Kidney tubule cell (primary cell): ENCODE measurements at regions not wholly inside any gene's neighbourhood (a gene's known extent, or its start where the extent isn't known, plus 50 kb on each side); places are given as distances from the start of the nearest gene placed in this dataset.
A peak's percentile ranks its signal among the peaks of the same experiment; 100 is the strongest.
"Not testable (repeated sequence)": the region's sequence is repeated elsewhere in the genome, so short reads cannot be mapped to it uniquely, and the experiment has no call there.

Source experiments
- DNase-seq: peaks from one replicate; pipeline ENCODE4 v3.0.0-alpha.2; 2018; ENCODE audit warnings: low spot score

DNA sequence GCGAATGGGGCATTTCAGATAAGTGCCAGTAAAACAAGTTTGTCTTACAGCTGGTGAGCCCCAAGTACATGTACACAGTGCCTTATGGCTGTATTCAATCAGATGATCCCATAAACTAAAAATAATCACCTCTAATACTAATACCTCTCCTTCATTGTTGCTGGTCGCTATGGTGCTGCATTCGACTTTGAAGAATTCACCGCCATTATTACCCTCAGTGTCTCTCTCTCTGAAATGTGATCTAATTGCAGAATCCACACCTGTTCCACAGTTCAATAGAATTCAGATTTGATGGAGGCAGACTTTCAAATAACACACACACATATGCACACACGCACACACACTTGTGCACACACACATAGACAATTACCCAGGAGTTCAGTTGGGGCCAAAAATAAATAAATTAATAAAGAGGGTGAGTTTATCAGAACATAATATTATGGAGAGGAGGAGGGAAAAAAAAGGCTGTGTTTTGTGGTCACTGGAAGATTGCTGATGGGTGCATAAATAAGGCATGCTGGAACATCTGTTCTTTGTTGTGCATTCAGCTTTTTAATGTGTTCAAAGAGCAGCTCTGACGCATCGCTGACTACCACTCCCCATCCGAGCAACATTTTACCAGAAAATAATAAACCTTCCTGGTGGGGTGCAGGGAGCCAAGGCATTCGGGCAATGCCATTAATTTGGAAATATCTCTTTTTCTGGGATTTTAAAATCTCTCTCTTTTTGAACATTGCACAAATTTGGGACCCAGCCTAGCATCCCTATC, 235.7 kb downstream of the SATB1 start:
- no peak for DNase-seq

GRCh38 chr3:18188491-18188890, 236.6 kb downstream of the SATB1 start:
- no peak for DNase-seq

DNA sequence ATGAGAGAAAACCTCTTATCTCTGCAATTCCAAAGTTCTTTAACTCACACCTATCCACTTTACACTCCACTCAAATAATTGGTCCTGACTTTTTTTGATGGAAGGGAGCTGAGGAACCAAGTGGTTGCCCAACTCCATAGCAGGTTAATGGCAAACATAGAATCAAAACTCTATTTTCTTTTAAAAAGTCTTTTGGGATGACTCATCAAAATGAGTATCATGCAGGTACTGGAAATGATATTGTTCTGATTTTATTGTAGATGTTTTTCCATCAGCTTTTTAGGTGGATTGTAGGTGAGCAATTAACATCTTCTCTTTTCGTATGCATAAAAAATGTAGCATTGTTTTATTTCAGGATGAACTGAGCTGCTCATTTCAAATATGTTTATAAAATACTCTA, 239.5 kb downstream of the SATB1 start:
- peak; percentile 2 for DNase-seq

- not testable (repeated sequence) for DNase-seq
Measured at GRCh38 chr3:18182923-18183322, 242.2 kb downstream of the SATB1 start.

- DNase-seq, result no peak
Measured at GRCh38 chr3:18179521-18179920, 245.6 kb downstream of the SATB1 start.

- no peak for DNase-seq
Measured at GRCh38 chr3:18177271-18177670, 247.9 kb downstream of the SATB1 start.

DNA sequence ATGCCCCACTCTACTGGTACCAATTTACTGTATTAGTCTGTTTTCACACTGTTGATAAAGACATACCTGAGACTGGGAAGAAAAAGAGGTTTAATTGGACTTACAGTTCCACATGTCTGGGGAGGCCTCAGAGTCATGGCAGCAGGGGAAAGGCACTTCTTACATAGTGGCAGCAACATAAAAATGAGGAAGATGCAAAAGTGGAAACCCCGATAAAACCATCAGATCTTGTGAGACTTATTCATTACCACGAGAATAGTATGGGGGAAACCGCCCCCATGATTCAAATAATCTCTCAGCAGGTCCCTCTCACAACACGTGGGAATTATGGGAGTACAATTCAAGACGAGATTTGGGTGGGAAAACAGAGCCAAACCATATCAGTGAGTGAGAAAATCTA, 251.2 kb downstream of the SATB1 start:
- not testable (repeated sequence) for DNase-seq

DNA sequence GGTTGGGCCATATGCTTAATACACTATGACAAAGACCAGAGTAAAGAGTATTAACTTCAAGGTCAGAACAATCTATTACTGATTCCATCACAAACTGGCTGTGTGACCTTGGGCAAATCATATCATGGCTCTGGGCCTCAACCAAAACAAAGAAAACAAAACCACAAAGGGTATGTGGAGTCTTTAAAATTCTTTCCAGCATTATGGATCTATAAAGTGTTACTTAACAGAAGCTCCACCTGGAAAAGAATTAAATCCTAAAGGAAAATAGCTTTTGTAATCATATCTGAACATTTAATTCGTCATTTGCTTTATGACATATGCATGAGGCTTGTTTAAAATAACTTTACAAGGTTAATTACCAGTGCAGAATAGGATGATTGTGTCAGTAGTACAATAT, 265.5 kb downstream of the SATB1 start:
- DNase-seq, result no peak

- peak; percentile 84 for DNase-seq
Measured at GRCh38 chr3:18153571-18154173, 271.5 kb downstream of the SATB1 start.

DNA sequence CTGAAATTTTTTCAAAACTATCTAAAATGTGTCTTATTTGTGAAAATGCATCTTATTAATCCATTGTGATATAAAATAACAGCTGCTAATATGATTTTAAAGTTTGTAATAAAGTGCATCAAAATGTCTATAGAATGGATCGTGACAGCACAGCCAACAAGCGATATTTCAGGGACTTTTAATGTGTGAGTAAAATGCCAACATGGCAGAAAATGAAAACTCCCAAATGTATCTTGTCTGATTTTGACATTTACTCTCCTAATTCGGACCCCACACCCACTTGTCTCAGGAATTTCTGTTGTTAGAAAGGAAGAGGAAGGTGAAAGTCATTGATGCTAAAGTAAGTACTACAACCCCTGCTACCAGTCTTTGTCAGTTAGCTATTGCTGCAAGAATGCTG, 273.9 kb downstream of the SATB1 start:
- DNase-seq, result no peak

DNA sequence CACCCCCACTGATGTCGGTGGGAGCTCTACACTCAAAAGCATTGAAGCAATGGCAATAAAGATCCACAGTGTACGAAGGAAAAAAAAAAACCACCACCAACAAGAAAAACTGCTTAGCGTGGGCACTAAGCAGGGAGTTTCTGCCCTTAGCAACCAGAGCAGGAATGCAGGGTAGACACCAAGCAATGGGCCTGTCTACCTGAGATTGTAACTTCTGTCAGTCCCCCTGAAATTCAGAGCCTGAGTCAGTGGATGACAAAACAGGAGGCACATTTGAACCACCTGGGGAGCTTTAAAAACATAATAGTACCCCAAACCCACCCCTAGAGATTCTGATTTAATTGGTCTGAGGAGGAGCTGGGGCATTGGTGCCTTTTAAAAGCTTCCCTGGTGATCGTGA, 275.2 kb downstream of the SATB1 start:
- DNase-seq, result no peak

GRCh38 chr3:18149386-18149785, 275.8 kb downstream of the SATB1 start:
- no peak for DNase-seq

GRCh38 chr3:18144571-18144970, 280.6 kb downstream of the SATB1 start:
- DNase-seq, result no peak

GRCh38 chr3:18143258-18143780, 281.8 kb downstream of the SATB1 start:
- DNase-seq, result no peak

- DNase-seq, result no peak
Measured at GRCh38 chr3:18137958-18138357, 287.2 kb downstream of the SATB1 start.

DNA sequence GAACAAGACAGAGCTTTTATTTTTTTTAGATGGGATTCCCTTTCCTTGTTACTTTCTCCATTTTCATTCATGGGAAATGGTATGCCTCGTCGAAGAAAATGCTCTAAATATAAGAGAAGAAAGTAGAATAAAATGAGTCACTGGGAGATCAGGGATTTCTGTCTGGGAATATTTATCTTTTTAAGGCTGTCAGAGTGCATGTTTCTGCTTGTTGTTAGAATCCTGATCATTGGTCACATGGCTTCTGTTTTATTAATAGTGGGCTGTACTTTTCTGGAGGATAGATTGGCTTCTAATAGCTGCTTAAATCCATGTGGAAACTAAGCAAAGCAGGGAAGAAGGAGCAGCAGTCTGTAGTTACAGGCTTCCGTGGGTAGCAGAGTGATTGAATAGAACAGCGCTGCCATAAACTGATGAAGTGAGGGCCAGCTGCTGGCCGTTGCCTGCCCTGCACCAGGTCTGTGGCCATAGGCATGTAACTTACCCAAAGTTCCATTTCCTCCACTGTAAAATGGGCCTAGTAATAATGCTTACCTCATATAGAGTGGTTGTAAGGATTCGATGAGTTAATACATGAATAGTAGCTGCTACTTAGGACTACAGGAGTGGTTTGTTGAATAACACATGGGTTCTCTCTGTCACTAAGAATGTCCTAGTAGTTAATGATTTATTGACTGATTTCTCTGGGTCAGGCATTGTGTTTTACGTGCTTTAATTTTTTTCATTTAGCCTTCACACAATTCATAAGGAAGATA, 289.9 kb downstream of the SATB1 start:
- peak; percentile 72 for DNase-seq

DNA sequence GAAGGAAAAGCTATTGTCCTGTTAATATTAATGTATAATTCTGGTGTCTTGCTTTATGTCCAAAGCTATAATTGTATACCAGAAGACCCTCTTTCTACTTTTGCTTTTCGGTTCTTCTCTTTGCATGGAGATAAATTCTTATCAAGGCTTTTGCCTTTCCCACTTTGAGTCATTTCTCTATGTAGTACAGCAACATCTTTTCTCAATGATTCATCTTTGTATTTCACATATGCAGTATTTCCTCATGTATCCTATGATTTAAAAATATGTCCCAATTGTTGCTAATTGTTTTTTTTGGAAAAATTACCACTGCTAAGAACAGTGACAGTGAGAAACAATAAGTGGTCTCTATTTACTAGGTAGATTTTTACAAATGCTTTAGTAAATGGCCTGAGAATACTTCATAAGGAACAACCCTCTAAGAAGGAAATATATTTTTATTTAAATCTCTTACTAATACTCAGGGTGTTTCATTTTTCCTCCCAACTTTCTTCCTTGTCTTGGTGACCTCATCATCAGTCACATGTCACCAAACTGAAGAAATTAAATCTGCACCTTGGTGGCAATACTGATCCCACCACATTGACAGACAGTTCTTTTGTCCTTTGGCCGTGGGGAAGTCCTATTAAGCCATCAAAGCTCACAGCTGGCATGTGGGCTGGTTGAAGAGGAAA, 290.6 kb downstream of the SATB1 start:
- peak; percentile 85 for DNase-seq

DNA sequence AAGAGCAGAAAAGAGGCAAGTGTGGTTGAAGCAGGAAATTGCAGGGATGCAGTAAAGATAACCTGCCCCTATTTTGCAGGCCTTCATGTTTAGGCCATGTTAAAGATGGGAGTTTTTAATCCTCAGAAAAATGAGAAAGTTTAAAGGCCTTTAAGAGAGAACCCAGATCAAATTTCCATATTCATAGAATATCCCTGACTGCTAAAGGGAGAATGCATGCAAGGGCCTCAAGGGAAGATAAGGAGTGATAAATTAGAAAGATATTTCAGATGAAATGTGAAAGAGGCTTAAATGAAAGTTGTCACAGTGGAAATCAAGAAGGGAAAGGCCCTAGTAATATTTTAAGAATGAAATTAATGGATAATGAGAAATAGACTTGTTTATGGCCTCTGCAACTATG, 292.1 kb downstream of the SATB1 start:
- DNase-seq, result no peak

- no peak for DNase-seq
Measured at GRCh38 chr3:18127859-18128681, 297.1 kb downstream of the SATB1 start.

- no peak for DNase-seq
Measured at GRCh38 chr3:18127174-18127858, 297.8 kb downstream of the SATB1 start.

GRCh38 chr3:18126772-18127171, 298.4 kb downstream of the SATB1 start:
- no peak for DNase-seq
